ENCODE measurements at regions not wholly inside any gene's neighbourhood (a gene's known extent, or its start where the extent isn't known, plus 50 kb on each side); places are given as distances from the start of the nearest gene placed in this dataset.

DNA sequence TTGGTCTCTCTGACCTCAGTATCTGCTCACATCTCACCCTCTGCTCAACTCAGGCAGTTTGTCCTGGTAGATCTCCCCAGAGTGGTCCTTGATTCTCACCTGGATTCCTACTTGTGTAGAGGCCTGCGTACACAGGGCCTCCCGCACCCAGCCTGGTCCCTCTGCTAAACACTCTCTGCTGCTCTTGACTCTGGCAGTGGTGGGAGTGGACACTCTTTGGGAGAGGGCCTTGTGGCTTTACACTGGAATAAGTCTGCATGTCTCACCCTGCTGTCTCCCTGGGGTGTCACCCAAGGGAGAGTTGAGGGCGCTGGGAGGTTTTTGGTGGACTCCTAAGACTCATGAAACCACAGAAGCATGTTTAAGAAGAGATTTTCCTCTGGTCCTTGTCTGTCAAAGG is 57.3 kb upstream of the ECI2 start:
- H3K4me3 ChIP-seq: no peak overlapping the region
- H3K27me3 ChIP-seq (replicated peaks in 1 of 7): no peaks in the 10 kb centered on the region
- no peaks in the 10 kb centered on the region for H3K9me3 ChIP-seq
- WGBS, 5 donors: 55 to 94% (median 85%) methylated on average over 3 of the region's 3 CpGs
- H3K4me1 ChIP-seq: no peaks in the 10 kb centered on the region
- no peak for TF ChIP-seq POLR2AphosphoS5 (IDR thresholded peaks at IDR 0.05)
- no peak for TF ChIP-seq POLR2A (IDR thresholded peaks at IDR 0.05)
- TF ChIP-seq, protein P1, sequence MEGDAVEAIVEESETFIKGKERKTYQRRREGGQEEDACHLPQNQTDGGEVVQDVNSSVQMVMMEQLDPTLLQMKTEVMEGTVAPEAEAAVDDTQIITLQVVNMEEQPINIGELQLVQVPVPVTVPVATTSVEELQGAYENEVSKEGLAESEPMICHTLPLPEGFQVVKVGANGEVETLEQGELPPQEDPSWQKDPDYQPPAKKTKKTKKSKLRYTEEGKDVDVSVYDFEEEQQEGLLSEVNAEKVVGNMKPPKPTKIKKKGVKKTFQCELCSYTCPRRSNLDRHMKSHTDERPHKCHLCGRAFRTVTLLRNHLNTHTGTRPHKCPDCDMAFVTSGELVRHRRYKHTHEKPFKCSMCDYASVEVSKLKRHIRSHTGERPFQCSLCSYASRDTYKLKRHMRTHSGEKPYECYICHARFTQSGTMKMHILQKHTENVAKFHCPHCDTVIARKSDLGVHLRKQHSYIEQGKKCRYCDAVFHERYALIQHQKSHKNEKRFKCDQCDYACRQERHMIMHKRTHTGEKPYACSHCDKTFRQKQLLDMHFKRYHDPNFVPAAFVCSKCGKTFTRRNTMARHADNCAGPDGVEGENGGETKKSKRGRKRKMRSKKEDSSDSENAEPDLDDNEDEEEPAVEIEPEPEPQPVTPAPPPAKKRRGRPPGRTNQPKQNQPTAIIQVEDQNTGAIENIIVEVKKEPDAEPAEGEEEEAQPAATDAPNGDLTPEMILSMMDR (IDR thresholded peaks at IDR 0.05 in 8 of 11, conservative IDR thresholded peaks at IDR 0.05 in 3 of 11): no peak
- H3K27ac ChIP-seq: no peak overlapping the region
- intact Hi-C loops (cut with DNase I; ENCODE audit: low total_unique reads): no loop called here
- no peaks in the 10 kb centered on the region for H3K36me3 ChIP-seq
- DNase-seq: no peak

DNA sequence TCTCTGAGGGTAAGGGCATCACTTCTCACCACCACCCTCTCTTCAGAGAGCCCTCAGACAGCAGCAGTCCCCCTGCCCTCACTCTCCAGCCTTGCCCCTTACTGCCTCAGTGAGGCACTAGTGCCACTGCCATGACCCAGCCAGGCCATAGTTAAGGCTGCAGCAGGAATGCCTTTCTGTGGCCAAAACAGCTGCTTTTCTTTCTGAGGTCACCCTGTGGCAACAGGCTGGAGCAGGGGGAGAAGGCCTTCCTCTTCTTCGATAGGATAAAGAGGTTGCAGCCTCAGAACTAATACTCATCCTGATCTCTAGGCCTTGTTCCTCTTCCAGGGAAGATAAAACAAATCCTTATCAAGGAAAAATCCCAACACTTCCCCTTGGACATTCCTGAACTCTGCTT is 56.8 kb upstream of the ECI2 start:
- no peak for DNase-seq
- H3K4me3 ChIP-seq: no peak overlapping the region
- no peaks in the 10 kb centered on the region for H3K9me3 ChIP-seq
- TF ChIP-seq POLR2AphosphoS5 (IDR thresholded peaks at IDR 0.05) (no peak), POLR2A (IDR thresholded peaks at IDR 0.05) (no peak)
- TF ChIP-seq, protein P1 (IDR thresholded peaks at IDR 0.05 in 8 of 11, conservative IDR thresholded peaks at IDR 0.05 in 3 of 11): no peak
- H3K27me3 ChIP-seq (replicated peaks in 1 of 7): no peaks in the 10 kb centered on the region
- H3K36me3 ChIP-seq: no peaks in the 10 kb centered on the region
- WGBS, 5 donors: 44 to 80% (median 69%) methylated on average over 1 of the region's 1 CpG
- H3K4me1 ChIP-seq: no peaks in the 10 kb centered on the region
- intact Hi-C loops (cut with DNase I; ENCODE audit: low total_unique reads): no loop called here
- H3K27ac ChIP-seq: no peak overlapping the region

DNA sequence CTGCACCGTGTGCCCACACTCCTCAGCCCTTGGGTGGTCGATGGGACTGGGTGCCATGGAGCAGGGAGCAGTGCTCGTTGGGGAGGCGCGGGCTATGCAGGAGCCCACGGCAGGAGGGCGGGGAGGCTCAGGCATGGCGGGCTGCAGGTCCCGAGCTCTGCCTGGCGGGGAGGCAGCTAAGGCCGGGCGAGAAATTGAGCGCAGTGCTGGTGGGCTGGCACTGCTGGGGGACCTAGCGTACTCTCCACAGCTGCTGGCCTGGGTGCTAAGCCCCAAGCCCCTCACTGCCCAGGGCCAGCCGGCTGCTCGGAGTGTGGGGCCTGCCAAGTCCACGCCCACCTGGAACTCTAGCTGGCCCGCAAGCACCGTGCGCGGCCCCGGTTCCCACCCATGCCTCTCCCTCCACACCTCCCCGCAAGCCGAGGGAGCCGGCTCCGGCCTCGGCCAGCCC is 55.9 kb upstream of the ECI2 start:
- TF ChIP-seq, protein P1 (IDR thresholded peaks at IDR 0.05 in 8 of 11, conservative IDR thresholded peaks at IDR 0.05 in 3 of 11): no peak
- TF ChIP-seq POLR2A (IDR thresholded peaks at IDR 0.05): no peak

DNA sequence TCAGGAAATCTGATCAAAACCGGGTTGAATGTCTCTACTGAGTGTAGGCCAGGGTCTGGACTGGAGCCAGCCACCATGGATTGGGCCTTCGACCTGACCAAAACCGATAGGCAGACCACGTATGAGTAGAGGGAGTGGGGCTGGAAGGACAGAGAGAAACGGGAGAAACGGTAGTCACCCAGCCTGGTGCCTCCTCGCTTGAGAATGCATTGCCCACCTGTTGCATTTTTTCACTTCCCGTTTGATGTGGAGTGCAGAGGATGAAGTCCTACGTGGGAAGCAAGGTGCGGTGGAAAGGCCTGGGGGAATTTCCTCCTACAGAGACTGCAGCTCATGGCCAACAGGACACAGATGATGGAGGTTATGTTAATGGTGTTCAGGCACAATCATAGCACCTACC is 53.9 kb upstream of the ECI2 start:
- 84 to 91% (median 87%) methylated on average over 10 of the region's 10 CpGs for WGBS, 5 donors
- intact Hi-C loops (cut with DNase I; ENCODE audit: low total_unique reads): no loop called here

More for the DNA sequence above, 55.9 kb upstream of the ECI2 start:
- Histone ChIP-seq H3K36me3 (no peaks in the 10 kb centered on the region), H3K4me1 (no peaks in the 10 kb centered on the region), H3K4me3 (no peak overlapping the region), H3K9me3 (no peaks in the 10 kb centered on the region), H3K27me3 (replicated peaks in 1 of 7) (no peaks in the 10 kb centered on the region), H3K27ac (no peak overlapping the region)
- WGBS, 5 donors: 91 to 99% (median 96%) methylated on average over 25 to 27 of the region's 27 CpGs
- no peak for DNase-seq
- intact Hi-C loops (cut with DNase I; ENCODE audit: low total_unique reads): no loop called here

More for the DNA sequence above, 53.9 kb upstream of the ECI2 start:
- TF ChIP-seq POLR2A (IDR thresholded peaks at IDR 0.05) (no peak), POLR2AphosphoS5 (IDR thresholded peaks at IDR 0.05) (no peak)
- TF ChIP-seq, protein P1 (IDR thresholded peaks at IDR 0.05 in 8 of 11, conservative IDR thresholded peaks at IDR 0.05 in 3 of 11): no peak
- Histone ChIP-seq H3K9me3 (no peaks in the 10 kb centered on the region), H3K4me3 (no peak overlapping the region), H3K27me3 (replicated peaks in 1 of 7) (no peaks in the 10 kb centered on the region), H3K36me3 (no peaks in the 10 kb centered on the region), H3K27ac (no peak overlapping the region), H3K4me1 (no peaks in the 10 kb centered on the region)
- DNase-seq: no peak

All from spleen (tissue), 11 donors.